GM12865 (cell line): ENCODE measurements at regions not wholly inside any gene's neighbourhood (a gene's known extent, or its start where the extent isn't known, plus 50 kb on each side); places are given as distances from the start of the nearest gene placed in this dataset.

Source experiments
- DNase-seq: peaks from one replicate; pipeline ENCODE4 v3.0.0; 2010; ENCODE audit warnings: low read depth
- H3K4me3 ChIP-seq: 2 replicates; pipeline ENCODE4 v1.5.1; 2011; ENCODE audit warnings: mild to moderate bottlenecking, low read depth, low read length, control low read depth
- CTCF ChIP-seq: IDR thresholded peaks from 2 replicates; pipeline ENCODE4 v1.5.1; 2011; ENCODE audit warnings: low read length, control low read depth, low read depth, inconsistent platforms; ENCODE audit not compliant: insufficient read depth; ENCODE audit errors: missing control alignments

- DNase-seq, result no peak
- TF ChIP-seq CTCF, result no peak
- no peak overlapping the region for H3K4me3 ChIP-seq
These were observed 908.6 kb downstream of the NTRK3 start for GRCh38 chr15:87347806-87348515.

- H3K4me3 ChIP-seq, result no peak overlapping the region
- no peak for DNase-seq
- no peak for TF ChIP-seq CTCF
These were observed 910.6 kb downstream of the NTRK3 start for GRCh38 chr15:87345961-87346360.

GRCh38 chr15:87343966-87344365 is 912.6 kb downstream of the NTRK3 start:
- DNase-seq, result no peak
- TF ChIP-seq CTCF, result no peak
- H3K4me3 ChIP-seq, result no peak overlapping the region

- DNase-seq, result no peak
- TF ChIP-seq CTCF, result no peak
- H3K4me3 ChIP-seq, result no peak overlapping the region
These were observed 916.2 kb downstream of the NTRK3 start for GRCh38 chr15:87340370-87340769.

DNA sequence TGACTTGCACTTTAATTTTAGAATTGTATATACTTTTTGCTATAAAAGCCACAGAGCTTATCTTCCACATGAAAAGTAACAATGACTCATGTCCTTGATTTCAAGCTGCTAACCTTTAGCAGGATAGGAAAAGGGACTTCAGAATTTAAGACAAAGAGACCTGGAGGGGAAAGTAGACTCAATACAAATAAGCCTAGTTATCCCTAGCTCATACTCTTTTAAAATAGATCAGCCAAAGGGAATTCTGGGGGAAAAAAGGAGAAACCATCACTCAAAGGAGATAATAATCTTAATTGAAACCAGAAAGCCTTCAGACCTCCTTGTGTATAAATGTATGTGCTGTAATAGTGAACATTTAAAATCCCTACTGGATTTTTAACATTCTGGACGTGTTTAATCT is 930.3 kb downstream of the NTRK3 start:
- no peak for DNase-seq

DNA sequence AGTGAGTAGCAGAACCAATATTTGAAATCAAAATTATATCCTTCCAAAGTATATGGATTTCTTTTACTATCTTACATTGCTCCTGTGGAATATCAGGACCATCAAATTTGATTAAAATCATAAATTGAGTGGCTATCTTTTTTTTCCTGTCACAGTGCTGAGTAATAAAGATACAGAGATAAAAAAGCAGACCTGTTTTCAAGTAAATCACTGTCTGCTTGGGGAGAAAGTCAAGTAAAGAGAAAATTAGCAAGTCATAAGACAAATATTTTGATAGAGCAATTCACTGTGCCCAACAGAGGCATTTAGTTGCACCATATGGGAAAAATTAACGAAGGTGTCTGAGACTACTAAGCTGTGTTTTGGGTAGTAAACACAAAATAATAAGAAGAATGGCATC is 933.7 kb downstream of the NTRK3 start:
- DNase-seq, result no peak
- no peak for TF ChIP-seq CTCF
- no peak overlapping the region for H3K4me3 ChIP-seq

More for the DNA sequence above, 930.3 kb downstream of the NTRK3 start:
- no peak for TF ChIP-seq CTCF
- H3K4me3 ChIP-seq, result no peak overlapping the region

GRCh38 chr15:87322265-87322664 is 934.3 kb downstream of the NTRK3 start:
- no peak overlapping the region for H3K4me3 ChIP-seq
- no peak for DNase-seq
- no peak for TF ChIP-seq CTCF
